Adrenal gland (tissue), 5 donors: ENCODE measurements at regions not wholly inside any gene's neighbourhood (a gene's known extent, or its start where the extent isn't known, plus 50 kb on each side); places are given as distances from the start of the nearest gene placed in this dataset.

Experiments
- CTCF ChIP-seq, 6 experiments: fragments of 450-650 bp in 4 of 6; fragments of 200-600 bp in 2 of 6; sonication (generic) in 1 of 6; IDR thresholded peaks; 1 replicate in 5 of 6; 2 replicates in 1 of 6; pipeline versions ENCODE4 v1.5.1 to v1.8.0; 2016 to 2021; ENCODE audit warnings: antibody characterized with exemption in 6 of 6, mild to moderate bottlenecking in 2 of 6, moderate library complexity in 1 of 6
- POLR2A ChIP-seq, 2 donors: fragments of 450-650 bp; IDR thresholded peaks; one replicate each; pipeline ENCODE4 v1.6.1; 2017; ENCODE audit warnings: antibody characterized with exemption in 2 of 2, mild to moderate bottlenecking in 2 of 2, moderate library complexity in 1 of 2
- donor health status: DM: no; HTN: no; CAD: no.

- no peak for TF ChIP-seq CTCF (IDR thresholded peaks at IDR 0.05)
- TF ChIP-seq POLR2A (IDR thresholded peaks at IDR 0.05): no peak
Observed at GRCh38 chr2:216922175-216922780, 62.4 kb upstream of the TNP1 start.
